ENCODE measurements at regions not wholly inside any gene's neighbourhood (a gene's known extent, or its start where the extent isn't known, plus 50 kb on each side); places are given as distances from the start of the nearest gene placed in this dataset.

DNA sequence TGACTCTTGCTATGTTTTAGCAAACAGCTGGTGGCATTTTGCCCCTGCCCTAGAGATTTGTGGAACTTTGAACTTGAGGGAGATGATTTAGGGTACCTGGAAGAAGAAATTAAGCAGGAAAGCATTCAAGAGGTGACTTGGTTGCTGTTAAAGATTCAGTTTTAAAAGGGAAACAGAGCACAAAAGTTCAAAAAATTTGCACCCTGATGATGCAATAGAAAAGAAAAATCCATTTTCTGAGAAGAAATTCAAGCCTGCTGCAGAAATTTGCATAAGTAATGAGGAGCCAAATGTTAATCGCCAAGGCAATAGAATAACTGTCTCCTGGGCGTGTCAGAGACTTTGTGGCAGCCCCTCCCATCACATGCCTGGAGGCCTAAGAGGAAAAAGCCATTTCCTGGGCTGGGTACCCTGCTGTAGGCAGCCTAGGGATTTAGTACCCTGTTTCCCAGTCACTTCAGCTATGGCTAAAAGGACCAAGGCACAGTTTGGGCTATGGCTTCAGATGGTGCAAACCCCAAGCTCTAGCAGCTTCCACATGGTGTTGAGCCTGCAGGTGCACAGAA, 958.5 kb upstream of the MIR17HG start:
- DNase-seq (ENCODE audit: low spot score): no peak
- H3K9me3 ChIP-seq: peaks cover 0 to 7% of the 10 kb centered on the region in 2 donors
- TF ChIP-seq, protein P1, sequence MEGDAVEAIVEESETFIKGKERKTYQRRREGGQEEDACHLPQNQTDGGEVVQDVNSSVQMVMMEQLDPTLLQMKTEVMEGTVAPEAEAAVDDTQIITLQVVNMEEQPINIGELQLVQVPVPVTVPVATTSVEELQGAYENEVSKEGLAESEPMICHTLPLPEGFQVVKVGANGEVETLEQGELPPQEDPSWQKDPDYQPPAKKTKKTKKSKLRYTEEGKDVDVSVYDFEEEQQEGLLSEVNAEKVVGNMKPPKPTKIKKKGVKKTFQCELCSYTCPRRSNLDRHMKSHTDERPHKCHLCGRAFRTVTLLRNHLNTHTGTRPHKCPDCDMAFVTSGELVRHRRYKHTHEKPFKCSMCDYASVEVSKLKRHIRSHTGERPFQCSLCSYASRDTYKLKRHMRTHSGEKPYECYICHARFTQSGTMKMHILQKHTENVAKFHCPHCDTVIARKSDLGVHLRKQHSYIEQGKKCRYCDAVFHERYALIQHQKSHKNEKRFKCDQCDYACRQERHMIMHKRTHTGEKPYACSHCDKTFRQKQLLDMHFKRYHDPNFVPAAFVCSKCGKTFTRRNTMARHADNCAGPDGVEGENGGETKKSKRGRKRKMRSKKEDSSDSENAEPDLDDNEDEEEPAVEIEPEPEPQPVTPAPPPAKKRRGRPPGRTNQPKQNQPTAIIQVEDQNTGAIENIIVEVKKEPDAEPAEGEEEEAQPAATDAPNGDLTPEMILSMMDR (IDR thresholded peaks at IDR 0.05): no peak
- H3K36me3 ChIP-seq: no peaks in the 10 kb centered on the region
- no peaks in the 10 kb centered on the region for H3K27me3 ChIP-seq
- no peaks in the 10 kb centered on the region for H3K4me1 ChIP-seq
- no peak overlapping the region for H3K27ac ChIP-seq
- H3K4me3 ChIP-seq: no peak overlapping the region

DNA sequence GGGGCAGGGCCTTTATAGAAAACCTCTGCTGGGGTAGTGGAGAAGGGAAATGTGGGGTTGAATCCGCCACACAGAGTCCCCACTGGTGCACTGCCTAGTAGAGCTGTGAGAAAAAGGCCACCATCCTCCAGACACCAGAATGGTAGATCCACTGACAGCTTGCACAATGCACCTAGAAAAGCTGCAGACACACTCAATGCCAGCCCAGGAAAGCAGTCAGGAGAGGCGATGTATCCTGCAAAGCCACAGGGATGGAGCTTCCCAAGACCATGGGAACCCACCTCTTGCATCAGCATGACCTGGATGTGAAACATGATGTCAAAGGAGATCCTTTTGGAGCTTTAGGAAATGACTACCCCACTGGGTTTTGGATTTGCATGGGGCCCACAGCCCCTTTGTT, 958.0 kb upstream of the MIR17HG start:
- no peaks in the 10 kb centered on the region for H3K4me1 ChIP-seq
- no peak overlapping the region for H3K4me3 ChIP-seq
- H3K27me3 ChIP-seq: no peaks in the 10 kb centered on the region
- no peaks in the 10 kb centered on the region for H3K36me3 ChIP-seq
- no peak for DNase-seq (ENCODE audit: low spot score)
- TF ChIP-seq, protein P1 (IDR thresholded peaks at IDR 0.05): no peak
- H3K27ac ChIP-seq: no peak overlapping the region
- H3K9me3 ChIP-seq: peaks cover 0 to 7% of the 10 kb centered on the region in 2 donors

DNA sequence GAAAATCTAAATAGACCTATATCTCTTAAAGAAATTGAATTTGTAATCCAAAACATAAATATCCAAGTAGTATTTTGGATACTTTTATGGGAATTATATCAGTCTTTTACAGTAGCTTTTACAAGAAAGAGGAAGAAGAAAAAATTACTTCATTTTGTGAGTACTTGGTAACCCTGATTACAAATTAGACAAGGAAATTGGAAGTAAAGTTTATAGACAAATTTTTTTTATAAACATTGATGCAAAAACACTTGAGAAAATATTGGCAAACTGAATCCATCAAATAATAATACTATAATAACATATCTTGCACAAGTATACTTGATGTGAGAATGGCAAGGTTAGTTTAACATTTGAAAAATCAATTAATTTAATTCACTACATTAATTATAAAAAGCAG, 954.1 kb upstream of the MIR17HG start:
- DNase-seq (ENCODE audit: low spot score): no peak
- TF ChIP-seq, protein P1 (IDR thresholded peaks at IDR 0.05): no peak

DNA sequence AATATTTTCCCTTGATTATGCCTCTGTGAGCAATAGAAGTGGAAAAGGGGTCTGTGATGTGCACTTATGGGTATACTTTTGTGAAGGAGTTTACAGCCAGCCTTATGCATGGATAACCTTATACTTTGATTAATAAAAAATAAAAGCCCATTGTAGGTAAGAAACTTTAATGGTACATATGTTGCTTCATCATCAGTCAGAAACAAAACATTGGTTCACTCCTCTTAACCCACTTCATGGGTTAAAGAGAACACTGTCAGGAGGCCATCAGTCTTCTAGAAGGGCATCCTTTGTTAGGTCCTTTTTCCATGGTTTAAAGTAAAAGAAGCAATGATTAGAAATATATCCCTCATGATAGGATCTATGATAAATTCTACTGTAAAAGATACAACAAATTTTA, 952.1 kb upstream of the MIR17HG start:
- Histone ChIP-seq H3K9me3 (peaks cover 0 to 20% of the 10 kb centered on the region in 2 donors), H3K4me1 (no peaks in the 10 kb centered on the region), H3K4me3 (no peak overlapping the region), H3K36me3 (no peaks in the 10 kb centered on the region), H3K27ac (no peak overlapping the region), H3K27me3 (no peaks in the 10 kb centered on the region)
- TF ChIP-seq, protein P1 (IDR thresholded peaks at IDR 0.05): no peak
- DNase-seq (ENCODE audit: low spot score): no peak

More for the DNA sequence above, 954.1 kb upstream of the MIR17HG start:
- Histone ChIP-seq H3K36me3 (no peaks in the 10 kb centered on the region), H3K9me3 (peaks cover 0 to 7% of the 10 kb centered on the region in 2 donors), H3K27ac (no peak overlapping the region), H3K4me3 (no peak overlapping the region), H3K4me1 (no peaks in the 10 kb centered on the region), H3K27me3 (no peaks in the 10 kb centered on the region)

DNA sequence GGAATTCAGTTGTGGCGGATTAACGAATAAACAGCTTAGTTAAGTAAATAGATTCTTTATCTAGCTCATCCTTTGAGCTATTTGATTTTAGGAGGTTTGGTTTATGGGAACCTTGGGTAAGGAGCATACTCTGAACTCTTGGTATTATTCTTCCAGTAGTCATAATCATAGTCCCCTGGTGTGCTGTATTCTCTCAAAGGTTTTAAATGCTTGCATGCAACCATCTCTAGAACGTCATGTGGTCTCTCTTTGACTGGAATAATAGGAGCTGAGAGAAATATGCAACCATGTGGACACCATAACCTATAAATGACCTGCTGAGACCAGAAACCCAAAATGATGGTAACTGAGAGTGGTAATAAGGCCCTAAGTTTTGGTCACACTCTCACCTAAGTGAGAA, 951.6 kb upstream of the MIR17HG start:
- no peak overlapping the region for H3K4me3 ChIP-seq
- DNase-seq (ENCODE audit: low spot score): no peak
- no peaks in the 10 kb centered on the region for H3K27me3 ChIP-seq
- H3K4me1 ChIP-seq: no peaks in the 10 kb centered on the region
- H3K36me3 ChIP-seq: no peaks in the 10 kb centered on the region
- peaks cover 0 to 18% of the 10 kb centered on the region in 2 donors for H3K9me3 ChIP-seq
- no peak overlapping the region for H3K27ac ChIP-seq
- TF ChIP-seq, protein P1 (IDR thresholded peaks at IDR 0.05): no peak

DNA sequence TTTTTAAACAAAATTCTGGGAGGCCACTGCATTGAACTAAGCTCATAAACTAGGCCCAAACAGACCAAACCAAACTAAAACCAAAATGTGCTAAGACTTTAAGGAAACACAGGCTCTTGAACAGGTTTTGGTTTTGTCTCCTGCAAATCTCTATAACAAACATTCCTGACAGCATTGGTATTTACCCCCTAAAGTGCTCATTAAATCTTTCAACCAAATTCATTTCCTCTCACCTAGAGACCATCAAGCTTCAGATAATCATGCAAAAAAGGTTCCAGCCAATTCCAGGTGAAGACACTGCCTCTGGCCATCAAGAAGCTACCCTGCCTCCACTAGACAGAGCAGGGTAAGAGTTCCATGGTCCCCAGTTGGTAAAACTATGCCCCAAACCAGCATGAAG, 951.2 kb upstream of the MIR17HG start:
- H3K4me1 ChIP-seq: no peaks in the 10 kb centered on the region

More for the DNA sequence above, 951.2 kb upstream of the MIR17HG start:
- Histone ChIP-seq H3K27ac (no peak overlapping the region), H3K27me3 (no peaks in the 10 kb centered on the region), H3K4me3 (no peak overlapping the region), H3K36me3 (no peaks in the 10 kb centered on the region), H3K9me3 (peaks cover 0 to 14% of the 10 kb centered on the region in 2 donors)
- no peak for DNase-seq (ENCODE audit: low spot score)
- TF ChIP-seq, protein P1 (IDR thresholded peaks at IDR 0.05): no peak

All from right atrium auricular region (tissue), 2 donors.